GM19023 (cell line): ENCODE measurements at regions not wholly inside any gene's neighbourhood (a gene's known extent, or its start where the extent isn't known, plus 50 kb on each side); places are given as distances from the start of the nearest gene placed in this dataset.
"Not testable (repeated sequence)": the region's sequence is repeated elsewhere in the genome, so short reads cannot be mapped to it uniquely, and the experiment has no call there.

Experiments used
- ATAC-seq: cut with Tn5 transposase; IDR thresholded peaks from one replicate; pipeline ENCODE4 v1.9.1; 2021; ENCODE audit warnings: mild to moderate bottlenecking, moderate library complexity; ENCODE audit not compliant: unreplicated experiment

DNA sequence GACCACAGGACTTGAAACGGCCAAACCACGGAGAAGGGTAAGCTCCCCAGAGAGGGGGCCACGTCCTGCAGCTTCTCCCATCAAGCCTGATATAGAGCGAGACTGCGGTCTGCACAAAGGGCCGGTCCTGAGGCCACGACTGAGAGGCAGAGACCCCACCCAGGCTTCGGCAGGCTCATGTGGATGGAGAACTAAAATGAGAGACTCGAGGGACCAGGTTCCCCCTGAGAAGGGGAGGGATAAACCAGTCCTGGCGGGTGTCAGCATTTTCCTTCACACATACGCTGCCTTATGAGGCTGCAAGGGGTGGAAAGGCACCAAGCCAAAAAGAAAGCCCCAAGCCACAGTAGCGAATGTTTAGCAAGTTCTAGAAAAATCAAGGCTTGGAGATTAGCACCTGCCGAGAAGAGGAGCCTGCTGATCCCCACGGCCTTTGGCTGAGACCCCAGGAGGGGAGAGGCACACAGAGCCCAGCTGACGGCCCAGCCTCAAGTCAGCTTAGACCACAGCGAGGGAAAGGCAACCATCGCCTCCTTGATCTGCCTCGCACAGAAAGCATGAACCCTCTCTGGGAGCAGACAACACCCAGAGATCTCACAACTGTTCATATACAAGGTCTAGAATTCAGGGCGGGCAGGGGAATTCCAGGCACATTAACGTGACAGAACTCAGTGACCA, 92.6 kb upstream of the RNF32 start:
- peak; percentile 62 for ATAC-seq

DNA sequence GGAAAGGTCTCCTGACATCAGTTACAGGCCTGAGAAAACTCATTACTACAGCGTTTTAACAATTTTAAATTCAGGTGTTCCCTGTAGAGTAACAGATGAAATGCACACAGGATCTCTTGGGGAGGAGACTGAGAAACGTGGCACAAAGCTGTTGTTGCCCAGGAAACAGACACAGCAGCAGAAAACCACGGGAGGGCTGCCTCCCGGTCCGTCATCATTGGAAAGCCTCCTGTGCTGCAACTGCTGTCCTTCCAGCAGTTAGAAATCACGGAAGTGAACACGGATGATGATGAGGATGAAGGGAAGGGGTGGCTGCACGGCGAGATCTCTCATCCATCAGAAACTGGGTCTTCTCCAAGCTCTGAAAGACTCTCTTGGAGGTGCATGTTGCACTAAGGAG, 94.6 kb upstream of the RNF32 start:
- no peak for ATAC-seq

DNA sequence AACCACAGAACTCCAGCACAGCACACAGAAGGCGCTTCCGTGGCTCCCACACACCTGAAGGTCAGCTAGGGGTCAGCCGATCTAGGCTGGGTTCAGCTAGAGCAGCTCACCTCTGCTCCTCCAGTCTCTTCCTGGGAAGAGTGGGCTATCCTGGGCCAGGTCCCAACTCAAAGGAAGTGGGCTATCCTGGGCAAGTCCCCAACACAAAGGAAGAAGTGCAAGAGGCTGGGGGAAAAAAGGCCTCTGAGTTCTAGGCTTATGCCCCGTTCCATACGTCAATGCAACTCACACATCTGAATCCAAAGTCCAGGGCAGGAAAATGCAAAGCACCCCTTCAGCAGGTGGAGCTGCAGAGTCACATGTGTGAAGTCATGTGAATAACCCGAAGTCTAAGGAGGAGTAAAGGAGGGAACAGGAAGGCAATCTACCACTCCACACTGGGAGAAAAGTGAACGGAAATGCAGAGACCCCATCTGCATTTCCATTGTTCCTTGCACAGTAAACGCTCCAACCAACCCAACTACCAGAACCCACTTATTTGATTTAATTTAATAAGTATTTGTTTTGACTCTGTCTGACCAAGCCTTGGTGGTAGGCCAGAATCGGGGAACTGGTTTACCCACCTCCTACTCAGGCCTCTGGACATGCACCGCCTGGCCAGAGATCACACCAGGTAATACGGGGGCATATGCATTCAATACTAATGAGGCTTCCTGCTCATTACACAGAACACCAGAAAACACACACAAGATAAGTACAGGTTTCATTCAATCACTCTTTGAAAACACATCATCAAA, 95.5 kb upstream of the RNF32 start:
- no peak for ATAC-seq

DNA sequence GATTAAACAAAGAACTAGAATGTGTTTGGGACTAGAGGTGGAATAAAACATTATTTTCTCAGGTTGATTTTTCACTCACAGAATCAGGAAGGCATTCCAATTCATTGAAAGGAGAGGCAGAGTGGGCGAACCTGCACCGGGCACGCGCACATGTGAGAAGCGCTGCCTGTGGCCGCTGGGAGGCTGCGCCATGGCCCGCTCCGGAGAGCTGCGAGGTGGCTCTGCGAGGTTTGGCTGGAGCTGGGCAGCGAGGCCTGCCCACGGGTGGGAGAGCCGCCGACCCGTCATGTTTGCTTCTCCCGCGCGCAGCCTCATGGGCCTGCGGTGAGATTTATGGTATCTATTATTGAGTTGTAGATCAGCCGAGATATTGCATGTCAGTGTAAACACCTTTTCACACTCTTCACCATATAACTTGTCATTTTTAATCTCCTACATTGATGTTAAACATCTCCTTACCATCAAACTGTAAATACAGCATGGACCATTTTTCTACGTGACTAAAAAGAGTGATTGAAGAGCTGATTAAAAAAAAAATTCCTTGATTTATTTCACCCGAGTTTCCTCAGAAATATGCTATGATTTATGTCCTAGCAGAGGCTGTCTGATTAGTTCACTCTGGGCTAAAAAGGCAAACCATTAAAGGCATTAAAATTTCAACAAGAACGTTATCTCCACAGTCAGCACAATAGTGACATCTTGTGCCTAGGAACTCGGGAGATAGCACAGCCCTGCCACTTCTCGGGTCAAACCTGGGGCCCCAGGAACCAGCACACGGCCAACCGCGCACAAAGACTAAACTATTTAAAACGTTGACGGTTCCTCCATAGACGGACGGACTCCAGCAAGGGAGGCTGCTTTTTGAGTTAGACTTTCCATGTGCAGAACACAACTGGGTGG, 96.6 kb upstream of the RNF32 start:
- no peak for ATAC-seq

DNA sequence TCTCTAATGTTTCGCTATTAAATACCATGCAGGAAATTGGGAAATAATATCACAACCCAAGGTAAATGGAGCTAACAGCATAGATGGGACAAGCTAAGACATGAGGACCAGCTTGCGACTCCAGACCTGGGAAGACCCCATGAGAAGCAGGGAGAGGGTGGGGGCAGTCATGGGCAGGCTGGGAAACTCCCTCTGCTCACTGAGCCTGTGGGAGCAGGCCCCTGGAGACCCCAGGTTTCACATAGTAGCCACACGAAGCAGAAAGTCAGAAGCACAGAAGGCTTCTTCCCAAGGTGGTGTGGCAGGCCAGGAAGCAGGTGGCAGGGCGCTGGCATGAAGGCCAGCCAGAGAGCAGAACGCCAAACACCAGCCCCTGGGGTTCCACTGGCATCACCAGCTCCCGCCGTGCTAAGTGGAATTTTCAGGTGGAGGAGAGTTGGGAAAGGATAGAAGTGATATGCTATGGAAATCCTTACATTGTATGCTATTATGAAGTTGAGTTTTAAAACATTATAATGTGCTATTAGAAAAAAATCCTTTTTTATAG, 99.9 kb upstream of the RNF32 start:
- ATAC-seq, result no peak

DNA sequence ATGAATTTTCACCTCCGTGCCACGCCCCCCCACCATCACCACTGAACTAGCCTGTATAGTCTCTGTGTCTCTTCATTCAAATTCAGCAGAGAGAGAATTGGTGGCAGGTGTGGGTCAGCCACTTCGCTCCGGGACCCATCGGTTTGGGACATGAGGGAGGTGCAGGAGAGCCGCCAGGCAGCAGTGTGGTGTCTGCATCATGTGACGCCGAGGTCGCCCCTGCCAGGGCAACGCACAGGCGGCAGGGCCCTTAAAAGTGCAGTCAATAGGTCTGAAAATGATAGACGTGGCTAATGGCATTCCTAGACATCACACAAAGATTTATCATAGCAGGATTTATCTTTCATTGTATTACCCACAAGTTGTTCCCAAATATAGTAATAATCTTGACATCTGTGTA, 100.6 kb upstream of the RNF32 start:
- ATAC-seq, result no peak

DNA sequence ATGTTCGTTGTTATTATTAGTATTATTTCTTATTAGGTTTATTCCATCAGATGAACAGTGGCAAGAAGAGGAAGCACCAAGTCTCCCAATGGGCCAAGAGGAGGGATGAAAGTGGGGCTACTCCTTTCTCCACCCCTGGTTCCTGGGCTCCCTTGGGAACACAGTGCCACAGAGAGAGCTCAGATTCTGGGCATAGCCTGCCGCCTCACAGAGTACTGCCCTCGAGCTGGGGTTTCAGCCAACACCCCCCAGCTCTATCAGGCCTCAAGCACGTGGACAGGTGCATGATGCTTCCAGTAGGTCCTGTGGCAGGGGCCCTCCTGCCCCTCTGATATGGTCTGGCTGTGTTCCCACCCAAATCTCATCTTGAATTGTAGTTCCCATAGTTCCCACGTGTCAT, 103.6 kb upstream of the RNF32 start:
- ATAC-seq, result no peak

DNA sequence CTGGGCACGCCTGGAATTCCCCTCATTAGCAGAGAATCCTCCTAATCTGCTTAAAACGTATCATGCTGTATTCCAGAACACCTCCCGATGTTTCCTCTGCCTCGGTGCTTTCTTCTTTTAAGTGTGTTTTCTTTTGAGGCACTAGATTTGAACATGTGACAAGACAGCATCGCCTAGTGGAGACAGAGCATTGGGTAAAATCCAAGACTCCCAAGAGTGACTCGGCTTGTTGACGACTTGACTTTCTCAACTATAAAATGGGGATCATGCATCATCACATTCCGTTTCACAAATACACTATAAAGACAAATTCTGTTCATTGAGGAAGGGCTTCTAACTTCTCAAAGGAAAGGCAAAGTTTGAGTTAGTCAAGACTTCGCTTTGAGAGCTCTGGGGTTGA, 105.6 kb upstream of the RNF32 start:
- no peak for ATAC-seq

DNA sequence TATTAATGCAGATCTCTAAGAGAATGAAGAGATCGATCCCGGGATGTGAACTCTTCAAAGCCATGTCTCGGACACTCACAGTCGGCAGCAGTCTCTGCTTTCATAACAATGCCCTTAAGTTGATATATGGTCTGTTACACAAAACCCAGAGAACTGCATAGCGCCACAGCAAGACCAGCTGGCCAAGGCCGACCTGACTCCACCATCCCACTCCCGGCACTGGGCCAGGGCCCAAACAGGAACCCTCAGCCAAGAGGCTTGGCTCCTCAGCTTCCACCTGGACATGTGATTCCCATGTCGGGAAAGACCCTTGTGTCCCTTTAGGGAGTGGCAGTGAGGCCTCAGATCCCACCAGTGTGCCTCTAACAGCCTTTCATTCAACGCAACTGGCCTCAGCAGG, 106.6 kb upstream of the RNF32 start:
- no peak for ATAC-seq

DNA sequence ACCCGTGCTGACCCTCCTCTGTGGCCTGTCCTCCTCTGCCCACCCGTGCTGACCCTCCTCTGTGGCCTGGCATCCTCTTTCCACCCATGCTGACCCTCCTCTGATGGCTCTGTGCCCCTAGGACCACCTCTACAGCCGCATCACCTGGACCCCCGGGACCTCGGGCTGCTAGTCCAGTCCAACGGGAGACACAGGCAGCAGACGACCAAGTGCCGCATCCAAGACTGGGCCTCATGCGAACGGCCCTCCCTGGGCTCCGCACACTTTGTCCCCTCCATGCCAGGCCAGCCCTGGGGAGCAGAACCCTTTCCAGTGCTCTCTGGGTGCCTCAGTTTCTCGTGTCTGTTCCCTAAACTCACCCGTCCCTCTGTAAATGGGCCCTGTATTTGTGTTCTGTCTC, 107.2 kb upstream of the RNF32 start:
- ATAC-seq, result no peak

DNA sequence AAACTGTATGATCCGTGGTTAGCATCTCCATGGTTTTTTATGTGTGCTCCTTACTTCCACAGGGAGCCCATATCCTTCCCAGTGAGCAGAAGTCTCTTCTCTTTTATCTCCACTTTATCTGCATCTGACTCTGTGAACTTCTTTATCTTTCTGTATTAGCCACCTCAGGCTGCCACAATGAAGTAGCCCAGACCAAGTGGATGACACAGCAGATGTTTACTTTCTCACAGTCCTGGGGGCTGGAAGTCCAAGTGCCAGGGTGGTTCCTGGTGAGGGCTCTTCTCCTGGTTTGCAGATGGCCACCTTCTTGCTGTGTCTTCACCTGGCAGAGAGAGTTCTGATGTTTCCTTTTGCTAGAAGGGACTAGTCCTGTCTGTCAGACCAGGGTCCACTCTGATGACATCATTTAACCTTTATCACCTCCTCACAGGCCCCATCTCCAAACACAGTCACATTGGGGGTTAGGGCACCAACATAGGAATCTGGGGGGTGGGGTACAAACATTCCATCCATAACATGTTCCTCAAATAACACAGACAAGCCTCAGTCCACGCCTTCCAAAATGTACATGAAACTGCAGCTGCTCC, 108.5 kb upstream of the RNF32 start:
- ATAC-seq, result no peak

DNA sequence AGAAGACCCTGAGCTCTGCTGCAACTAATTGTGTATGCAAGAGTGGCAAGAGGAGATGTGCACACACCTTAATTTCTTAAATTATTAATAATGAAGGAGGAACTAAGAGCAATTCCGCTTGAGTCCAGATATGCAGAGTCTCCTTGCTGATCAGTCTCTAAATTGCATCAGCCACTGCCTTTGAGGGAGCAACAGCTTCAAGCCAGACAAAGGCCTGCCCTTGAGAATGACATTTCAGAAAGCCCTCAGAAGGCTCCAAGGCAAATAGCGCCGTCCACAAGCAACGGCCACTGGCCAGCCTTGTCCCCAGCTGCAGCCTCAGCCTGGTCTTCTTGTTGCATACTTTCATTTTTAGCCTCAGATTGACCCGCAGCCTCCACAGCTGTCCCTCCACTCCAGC, 110.6 kb upstream of the RNF32 start:
- ATAC-seq, result no peak

DNA sequence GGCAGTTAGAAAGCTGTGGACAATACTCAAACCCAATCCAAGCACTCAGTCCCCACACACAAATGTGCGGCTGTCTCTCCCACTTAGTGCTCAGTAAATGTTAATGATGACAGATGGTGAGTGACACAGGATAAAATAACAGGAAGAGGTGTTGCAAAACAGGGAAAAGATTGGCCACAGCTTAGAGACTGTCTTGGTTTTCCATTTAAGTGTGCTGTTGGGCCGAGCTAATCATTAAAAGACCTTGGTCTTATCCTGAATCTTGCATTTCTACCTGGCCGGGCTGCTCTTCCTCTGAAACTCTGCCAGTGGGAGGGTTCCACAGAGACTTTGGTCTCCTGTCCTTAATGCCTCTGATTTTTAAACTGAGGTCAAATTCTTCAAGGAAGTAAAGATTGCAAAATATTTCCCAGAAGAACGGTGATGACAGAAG, 113.1 kb upstream of the RNF32 start:
- no peak for ATAC-seq

DNA sequence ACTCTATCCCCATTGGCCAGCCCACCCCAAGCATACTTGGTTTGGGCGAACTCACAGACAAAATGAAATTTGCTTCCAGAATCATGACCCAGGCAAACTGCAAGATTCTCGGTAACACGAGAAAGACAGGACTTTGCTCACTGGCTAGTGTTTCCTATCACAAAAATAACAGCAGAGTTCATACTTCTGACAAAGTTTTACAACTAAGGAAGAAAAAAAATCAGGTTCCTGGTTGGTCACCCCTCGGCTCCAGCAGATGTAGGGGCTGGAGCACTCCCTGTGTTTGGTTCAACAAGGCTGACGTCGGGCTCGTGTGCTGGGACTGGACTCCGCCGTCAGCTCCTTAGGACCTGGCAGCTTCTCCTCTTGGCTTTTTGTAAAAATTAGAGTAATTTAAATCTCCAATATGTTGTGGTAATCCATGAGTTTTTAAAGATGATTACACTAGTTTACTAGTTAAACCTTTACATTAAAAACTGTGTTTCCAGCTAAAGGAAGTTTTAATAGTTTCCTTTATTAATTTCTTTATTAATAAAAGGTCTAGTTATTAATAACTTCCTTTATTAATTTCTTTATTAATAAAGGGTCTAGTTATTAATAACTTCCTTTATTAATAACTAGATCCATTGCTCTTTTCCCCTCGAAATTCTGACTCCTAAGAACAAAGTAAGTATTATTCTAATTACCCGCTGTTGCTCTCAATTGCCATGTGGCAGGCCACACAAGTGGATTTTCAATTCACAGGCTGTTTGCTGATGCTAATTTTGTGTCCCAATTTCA, 115.6 kb upstream of the RNF32 start:
- ATAC-seq, result no peak

DNA sequence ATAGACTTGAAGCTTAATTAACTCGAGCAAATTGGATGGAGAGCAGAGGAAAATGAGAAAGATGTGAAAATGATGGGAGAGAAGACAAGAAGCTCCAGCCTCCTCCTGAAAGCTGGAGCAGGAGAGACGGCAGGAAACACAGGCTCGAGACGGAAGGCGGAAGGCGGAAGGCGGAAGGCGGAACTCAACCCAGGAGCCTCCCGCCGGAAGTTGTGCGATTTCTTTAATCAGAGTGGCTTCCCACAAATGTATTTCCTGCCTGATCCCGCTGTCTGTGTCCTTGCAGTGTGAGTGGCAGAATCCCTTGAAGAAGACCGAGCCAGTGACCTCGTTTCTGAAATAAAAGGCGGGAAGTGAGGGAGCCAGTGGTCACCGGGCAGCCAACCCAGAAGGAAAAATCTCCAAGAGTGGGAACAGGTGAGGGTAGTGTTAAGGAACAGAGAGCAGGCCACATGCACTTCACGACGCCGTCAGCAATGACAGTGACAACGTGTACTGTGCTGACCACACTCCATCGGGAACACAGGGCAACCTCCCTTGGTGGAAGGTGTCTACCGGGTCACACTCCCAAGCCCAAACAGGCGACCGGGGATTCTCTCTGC, 117.0 kb upstream of the RNF32 start:
- ATAC-seq, result no peak

DNA sequence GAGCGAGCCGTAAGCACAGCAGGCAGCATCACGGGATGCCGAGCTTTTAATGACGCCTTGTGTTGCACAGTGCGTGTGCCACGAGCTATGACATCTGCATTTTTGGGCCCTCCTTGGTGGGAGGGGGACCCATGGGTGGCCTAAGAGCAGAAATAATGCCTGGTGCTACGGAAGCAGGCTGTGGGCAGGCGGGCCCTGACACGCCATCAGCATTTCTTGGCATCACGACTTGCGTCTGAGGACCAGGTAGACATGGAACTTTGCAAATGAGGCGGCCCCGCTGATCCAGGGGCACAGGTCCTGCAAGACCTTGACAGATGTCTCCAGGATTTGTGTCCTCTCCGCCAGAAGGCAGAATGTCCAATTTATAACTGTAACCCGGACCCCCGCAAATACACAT, 117.8 kb upstream of the RNF32 start:
- no peak for ATAC-seq

DNA sequence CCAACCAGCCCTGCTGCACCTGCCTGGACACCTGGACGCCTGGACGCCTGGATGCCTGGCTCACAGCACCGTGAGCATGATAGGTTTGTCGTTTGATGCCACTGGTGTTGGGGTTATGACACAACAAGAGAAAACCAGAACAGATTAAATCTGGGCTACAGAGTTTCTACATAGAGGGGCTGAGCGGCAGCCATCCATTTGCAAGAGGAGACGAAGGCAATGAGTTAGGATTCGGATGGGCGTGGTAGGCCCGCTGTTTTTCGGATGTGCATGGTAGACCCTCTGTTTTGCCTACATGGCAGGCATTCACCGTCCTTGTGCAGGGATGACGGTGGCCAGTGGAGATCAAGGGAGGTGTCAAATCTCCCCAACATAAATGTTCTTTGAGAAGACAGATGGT, 121.5 kb upstream of the RNF32 start:
- no peak for ATAC-seq

DNA sequence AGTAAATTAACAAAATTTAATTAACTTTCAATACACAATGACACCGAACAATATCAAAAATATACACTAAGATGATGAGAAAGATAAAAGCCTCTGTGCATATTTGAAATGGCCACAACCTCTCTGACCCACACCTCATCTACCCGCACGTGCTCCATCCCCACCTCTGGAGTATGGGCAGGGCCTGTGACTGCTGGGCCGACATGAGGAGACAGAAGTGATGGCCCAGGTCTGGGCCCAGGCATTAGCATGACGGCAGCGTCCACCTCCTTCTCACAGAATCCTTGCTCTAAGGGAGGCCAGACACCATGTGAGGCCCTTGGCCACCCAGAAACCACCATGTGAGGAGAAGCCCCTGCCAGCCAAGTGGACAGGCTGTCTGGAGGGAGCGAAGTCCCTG, 122.1 kb upstream of the RNF32 start:
- ATAC-seq, result no peak

DNA sequence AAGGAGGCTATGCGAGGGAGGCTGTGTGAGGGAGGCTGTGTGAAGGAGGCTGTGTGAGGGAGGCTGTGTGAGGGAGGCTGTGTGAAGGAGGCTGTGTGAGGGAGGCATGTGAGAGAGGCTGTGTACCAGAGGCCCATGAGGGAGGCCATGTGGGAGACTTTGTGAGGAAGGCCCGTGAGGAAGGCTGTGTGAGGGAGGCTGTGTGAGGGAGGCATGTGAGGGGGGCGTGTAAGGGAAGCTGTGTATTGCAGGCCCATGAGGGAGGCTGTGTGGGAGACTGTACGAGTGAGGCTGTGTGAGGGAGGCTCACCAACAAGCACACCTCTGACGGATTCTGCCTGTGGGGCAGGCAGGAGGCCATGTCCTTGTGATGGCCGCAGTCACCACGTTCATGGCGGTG, 122.7 kb upstream of the RNF32 start:
- not testable (repeated sequence) for ATAC-seq
